GM12864 (cell line): ENCODE measurements at regions not wholly inside any gene's neighbourhood (a gene's known extent, or its start where the extent isn't known, plus 50 kb on each side); places are given as distances from the start of the nearest gene placed in this dataset.

Experiments used
- DNase-seq: peaks from one replicate; pipeline ENCODE4 v3.0.0-alpha.2; 2011; ENCODE audit warnings: low read depth
- H3K4me3 ChIP-seq: 2 replicates; pipeline ENCODE4 v1.5.1; 2011; ENCODE audit warnings: mild to moderate bottlenecking, low read depth, low read length, control low read depth
- CTCF ChIP-seq: IDR thresholded peaks from 2 replicates; pipeline ENCODE4 v1.5.1; 2011; ENCODE audit warnings: low read depth, mild to moderate bottlenecking, moderate library complexity, low read length, control low read depth, inconsistent platforms; ENCODE audit errors: missing control alignments

DNA sequence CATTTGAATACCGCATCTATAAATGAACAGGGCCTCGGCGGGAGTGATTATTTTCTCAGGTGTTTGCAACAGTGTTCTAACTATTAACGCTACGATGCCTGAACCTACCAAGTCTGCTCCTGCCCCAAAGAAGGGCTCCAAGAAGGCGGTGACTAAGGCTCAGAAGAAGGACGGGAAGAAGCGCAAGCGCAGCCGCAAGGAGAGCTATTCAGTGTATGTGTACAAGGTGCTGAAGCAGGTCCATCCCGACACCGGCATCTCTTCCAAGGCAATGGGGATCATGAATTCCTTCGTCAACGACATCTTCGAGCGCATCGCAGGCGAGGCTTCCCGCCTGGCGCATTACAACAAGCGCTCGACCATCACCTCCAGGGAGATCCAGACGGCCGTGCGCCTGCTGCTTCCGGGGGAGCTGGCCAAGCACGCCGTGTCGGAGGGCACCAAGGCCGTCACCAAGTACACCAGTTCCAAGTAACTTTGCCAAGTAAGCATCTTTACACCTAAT lies 70.9 kb downstream of the HFE start:
- no peak for DNase-seq
- no peak for TF ChIP-seq CTCF
- peak overlapping the region; percentile 70 for H3K4me3 ChIP-seq

DNA sequence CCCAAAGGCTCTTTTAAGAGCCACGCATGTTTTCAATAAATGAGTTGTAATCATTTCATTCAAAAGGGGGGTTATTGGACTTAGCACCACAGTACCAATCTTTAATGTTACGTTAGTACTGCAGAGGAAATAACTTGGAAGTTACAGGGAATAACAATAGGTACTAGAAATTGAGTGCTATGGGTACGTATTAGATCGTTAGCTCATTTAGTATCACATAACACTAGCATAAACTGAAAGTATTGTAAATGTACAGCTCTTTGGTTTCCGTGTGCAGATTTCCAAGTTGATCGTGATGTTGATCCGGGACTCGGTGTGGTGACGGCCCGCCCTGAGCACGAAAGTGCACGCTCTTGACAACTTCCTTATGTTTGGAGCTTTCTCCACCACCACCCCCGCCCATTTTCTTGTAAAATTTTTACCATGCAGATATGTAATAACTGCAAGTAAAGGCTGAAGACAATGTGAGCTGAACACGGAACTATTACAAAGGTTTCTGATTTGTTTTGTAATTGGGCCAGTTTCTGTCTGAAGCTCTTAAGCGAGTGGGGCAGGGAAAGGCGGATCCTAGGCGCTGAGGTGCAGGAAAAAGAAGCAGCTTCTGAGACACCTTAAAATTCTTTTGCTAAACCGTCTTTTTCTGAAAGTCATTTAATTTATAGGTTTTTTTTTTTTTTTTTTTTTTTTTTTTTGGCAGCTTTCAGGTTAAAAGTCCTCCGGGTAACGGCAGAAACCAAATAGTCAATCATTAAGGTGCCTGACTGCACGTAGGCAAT lies 71.5 kb downstream of the HFE start:
- DNase-seq: no peak
- no peak for TF ChIP-seq CTCF
- H3K4me3 ChIP-seq: peak overlapping the region; percentile 70

- TF ChIP-seq CTCF: no peak
- peak overlapping the region; percentile 70 for H3K4me3 ChIP-seq
- DNase-seq: no peak
These were observed 72.4 kb downstream of the HFE start for GRCh38 chr6:26159357-26160273.

- no peak for DNase-seq
- no peak for TF ChIP-seq CTCF
These were observed 74.1 kb downstream of the HFE start for GRCh38 chr6:26161322-26161721.

GRCh38 chr6:26162399-26162798 lies 75.2 kb downstream of the HFE start:
- TF ChIP-seq CTCF: no peak
- no peak for DNase-seq
- H3K4me3 ChIP-seq: no peak overlapping the region

More at GRCh38 chr6:26161322-26161721, 74.1 kb downstream of the HFE start:
- H3K4me3 ChIP-seq: no peak overlapping the region

DNA sequence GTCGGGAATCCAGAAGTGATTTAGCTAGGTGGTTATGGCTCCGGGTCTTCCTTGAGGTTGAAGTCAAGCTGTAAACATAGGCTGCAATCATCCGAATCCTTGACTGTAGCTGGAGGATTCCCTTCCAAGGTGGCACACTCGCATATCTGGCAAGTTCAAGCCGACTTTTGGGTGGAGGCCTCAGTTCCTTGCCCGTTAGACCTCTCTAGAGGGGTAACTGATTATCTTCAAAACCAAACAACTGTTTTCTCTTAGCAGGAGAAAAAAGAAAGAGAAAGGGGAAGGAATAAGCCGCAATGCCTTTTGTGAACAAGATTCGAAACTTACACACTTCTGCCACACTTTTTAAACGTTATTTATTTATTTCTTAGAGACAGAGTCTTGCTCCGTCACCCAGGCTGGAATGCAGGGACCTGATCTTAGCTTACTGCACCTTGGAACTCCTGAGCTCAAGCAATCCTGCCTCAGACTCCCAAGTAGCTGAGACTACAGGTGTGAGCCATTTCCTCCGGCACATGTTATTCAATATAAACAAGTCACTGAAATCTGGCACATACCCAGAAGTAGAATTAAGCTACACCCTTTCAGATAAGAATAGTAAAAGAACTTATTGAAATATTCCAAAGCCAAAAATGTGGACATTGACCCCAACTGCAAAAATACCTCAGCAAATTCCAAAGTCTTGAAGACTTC lies 76.3 kb downstream of the HFE start:
- DNase-seq: no peak
- no peak for TF ChIP-seq CTCF
- H3K4me3 ChIP-seq: peak overlapping the region; percentile 25
